Suprapubic skin (tissue), 4 donors: ENCODE measurements at regions not wholly inside any gene's neighbourhood (a gene's known extent, or its start where the extent isn't known, plus 50 kb on each side); places are given as distances from the start of the nearest gene placed in this dataset.

ENCODE experiments used
- EP300 ChIP-seq: sonication (generic); formaldehyde crosslinking; IDR thresholded peaks from one replicate; pipeline ENCODE4 v1.6.1; 2017; ENCODE audit warnings: antibody characterized with exemption
- POLR2A ChIP-seq, 2 donors: fragments of 450-650 bp; IDR thresholded peaks; one replicate each; pipeline ENCODE4 v1.6.1; 2017; ENCODE audit warnings: antibody characterized with exemption in 2 of 2, mild to moderate bottlenecking in 2 of 2, moderate library complexity in 2 of 2
- POLR2AphosphoS5 ChIP-seq, 3 donors: sonication (generic); formaldehyde crosslinking; IDR thresholded peaks; one replicate each; pipeline ENCODE4 v1.6.1; 2017; ENCODE audit warnings: antibody characterized with exemption in 3 of 3
- TF ChIP-seq, protein P1 (sequence below), 2 donors: fragments of 200-600 bp in 1 of 2; fragments of 450-650 bp in 1 of 2; sonication (generic) in 1 of 2; IDR thresholded peaks; one replicate each; pipeline ENCODE4 v1.5.1; 2016 to 2019; ENCODE audit warnings: antibody characterized with exemption in 2 of 2, mild to moderate bottlenecking in 1 of 2, moderate library complexity in 1 of 2

DNA sequence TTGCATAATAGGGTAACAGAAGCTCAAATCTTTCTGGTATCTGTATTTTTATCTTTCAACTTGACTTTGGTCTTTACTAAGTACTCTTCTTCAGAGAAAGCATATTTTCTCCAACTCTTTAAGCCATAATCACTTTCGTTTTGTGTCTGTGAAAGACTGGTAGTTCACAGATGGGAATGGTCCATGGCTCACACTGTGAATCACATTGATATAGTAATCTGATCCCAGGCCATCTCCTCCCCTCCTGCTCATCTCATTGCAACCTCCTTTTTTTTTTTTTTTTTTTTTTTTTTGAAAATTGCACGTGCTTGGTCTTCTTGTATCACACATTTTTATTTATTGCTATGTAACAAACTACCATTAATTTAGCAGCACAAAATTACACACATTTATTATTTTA is 694.5 kb upstream of the SLIT2 start:
- TF ChIP-seq POLR2A (IDR thresholded peaks at IDR 0.05) (no peak), POLR2AphosphoS5 (IDR thresholded peaks at IDR 0.05) (no peak), EP300 (no peak)
- TF ChIP-seq, protein P1, sequence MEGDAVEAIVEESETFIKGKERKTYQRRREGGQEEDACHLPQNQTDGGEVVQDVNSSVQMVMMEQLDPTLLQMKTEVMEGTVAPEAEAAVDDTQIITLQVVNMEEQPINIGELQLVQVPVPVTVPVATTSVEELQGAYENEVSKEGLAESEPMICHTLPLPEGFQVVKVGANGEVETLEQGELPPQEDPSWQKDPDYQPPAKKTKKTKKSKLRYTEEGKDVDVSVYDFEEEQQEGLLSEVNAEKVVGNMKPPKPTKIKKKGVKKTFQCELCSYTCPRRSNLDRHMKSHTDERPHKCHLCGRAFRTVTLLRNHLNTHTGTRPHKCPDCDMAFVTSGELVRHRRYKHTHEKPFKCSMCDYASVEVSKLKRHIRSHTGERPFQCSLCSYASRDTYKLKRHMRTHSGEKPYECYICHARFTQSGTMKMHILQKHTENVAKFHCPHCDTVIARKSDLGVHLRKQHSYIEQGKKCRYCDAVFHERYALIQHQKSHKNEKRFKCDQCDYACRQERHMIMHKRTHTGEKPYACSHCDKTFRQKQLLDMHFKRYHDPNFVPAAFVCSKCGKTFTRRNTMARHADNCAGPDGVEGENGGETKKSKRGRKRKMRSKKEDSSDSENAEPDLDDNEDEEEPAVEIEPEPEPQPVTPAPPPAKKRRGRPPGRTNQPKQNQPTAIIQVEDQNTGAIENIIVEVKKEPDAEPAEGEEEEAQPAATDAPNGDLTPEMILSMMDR (IDR thresholded peaks at IDR 0.05) = no peak
